ENCODE measurements at regions not wholly inside any gene's neighbourhood (a gene's known extent, or its start where the extent isn't known, plus 50 kb on each side); places are given as distances from the start of the nearest gene placed in this dataset.
"Not testable (repeated sequence)": the region's sequence is repeated elsewhere in the genome, so short reads cannot be mapped to it uniquely, and the experiment has no call there.

GRCh38 chr6:163733061-163733460 lies 318.5 kb downstream of the QKI start:
- DNase-seq (ENCODE audit: low spot score): no peak

GRCh38 chr6:163732479-163732878 lies 318.0 kb downstream of the QKI start:
- no peak for DNase-seq (ENCODE audit: low spot score)

- not testable (repeated sequence) for DNase-seq (ENCODE audit: low spot score)
Measured at GRCh38 chr6:163732014-163732351, 317.5 kb downstream of the QKI start.

- DNase-seq (ENCODE audit: low spot score): no peak
Measured at GRCh38 chr6:163731215-163732013, 316.9 kb downstream of the QKI start.

GRCh38 chr6:163730246-163731210 lies 316.0 kb downstream of the QKI start:
- DNase-seq (ENCODE audit: low spot score): no peak

GRCh38 chr6:163729127-163729872 lies 314.8 kb downstream of the QKI start:
- DNase-seq (ENCODE audit: low spot score): no peak

- no peak for DNase-seq (ENCODE audit: low spot score)
Measured at GRCh38 chr6:163728442-163729126, 314.1 kb downstream of the QKI start.

GRCh38 chr6:163726037-163726695 lies 311.6 kb downstream of the QKI start:
- no peak for DNase-seq (ENCODE audit: low spot score)

GRCh38 chr6:163725008-163725941 lies 310.8 kb downstream of the QKI start:
- no peak for DNase-seq (ENCODE audit: low spot score)

GRCh38 chr6:163724196-163724595 lies 309.7 kb downstream of the QKI start:
- no peak for DNase-seq (ENCODE audit: low spot score)

- DNase-seq (ENCODE audit: low spot score): no peak
Measured at GRCh38 chr6:163723759-163724158, 309.2 kb downstream of the QKI start.

GRCh38 chr6:163721922-163722692 lies 307.6 kb downstream of the QKI start:
- no peak for DNase-seq (ENCODE audit: low spot score)

- no peak for DNase-seq (ENCODE audit: low spot score)
Measured at GRCh38 chr6:163721435-163721834, 306.9 kb downstream of the QKI start.

GRCh38 chr6:163720460-163721235 lies 306.1 kb downstream of the QKI start:
- DNase-seq (ENCODE audit: low spot score): no peak

GRCh38 chr6:163720005-163720404 lies 305.5 kb downstream of the QKI start:
- no peak for DNase-seq (ENCODE audit: low spot score)

- no peak for DNase-seq (ENCODE audit: low spot score)
Measured at GRCh38 chr6:163719028-163719742, 304.7 kb downstream of the QKI start.

- no peak for DNase-seq (ENCODE audit: low spot score)
Measured at GRCh38 chr6:163718537-163718936, 304.0 kb downstream of the QKI start.

Measured in HuH-7.5 (cell line).